Activated CD4-positive, alpha-beta T cell treated with anti-CD3 and anti-CD28 coated beads, Interleukin-10, Interleukin-2, amounts not matched to agents 100 ng/mL and 50 ng/mL, durations not matched to agents 16 hours and 8 hours (primary cell): ENCODE measurements at regions not wholly inside any gene's neighbourhood (a gene's known extent, or its start where the extent isn't known, plus 50 kb on each side); places are given as distances from the start of the nearest gene placed in this dataset.
"Not testable (repeated sequence)": the region's sequence is repeated elsewhere in the genome, so short reads cannot be mapped to it uniquely, and the experiment has no call there.

Experiments
- DNase-seq: peaks from one replicate; pipeline ENCODE4 v3.0.0-alpha.2; 2020

GRCh38 chr13:89072979-89073378 is 1401.8 kb downstream of the SLITRK5 start:
- no peak for DNase-seq

GRCh38 chr13:89076622-89077021 is 1405.5 kb downstream of the SLITRK5 start:
- no peak for DNase-seq

- no peak for DNase-seq
These were observed 1411.5 kb downstream of the SLITRK5 start for GRCh38 chr13:89082623-89083022.

- not testable (repeated sequence) for DNase-seq
These were observed 1416.9 kb downstream of the SLITRK5 start for GRCh38 chr13:89088107-89088506.

- no peak for DNase-seq
These were observed 1426.8 kb downstream of the SLITRK5 start for GRCh38 chr13:89097994-89098393.

DNA sequence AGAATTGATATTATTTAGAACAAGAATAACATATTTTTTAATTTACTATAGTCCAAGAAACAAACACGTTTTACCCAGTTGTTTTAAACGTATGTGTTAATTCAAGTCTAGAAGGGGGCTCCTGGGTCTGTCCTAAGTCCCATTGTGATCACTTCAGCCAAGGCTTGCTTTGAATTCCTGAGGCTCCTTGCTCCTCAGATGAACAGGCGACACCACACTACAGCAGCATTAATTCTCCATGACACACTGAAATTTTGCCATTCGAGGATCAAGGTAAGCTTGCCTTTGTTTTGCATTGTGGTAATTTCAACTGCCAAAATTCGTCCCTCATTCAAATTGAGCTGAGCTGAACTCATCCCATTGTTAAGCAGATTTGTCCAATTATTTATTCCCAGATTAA is 1442.6 kb downstream of the SLITRK5 start:
- no peak for DNase-seq

- no peak for DNase-seq
These were observed 1444.1 kb downstream of the SLITRK5 start for GRCh38 chr13:89115307-89115706.

DNA sequence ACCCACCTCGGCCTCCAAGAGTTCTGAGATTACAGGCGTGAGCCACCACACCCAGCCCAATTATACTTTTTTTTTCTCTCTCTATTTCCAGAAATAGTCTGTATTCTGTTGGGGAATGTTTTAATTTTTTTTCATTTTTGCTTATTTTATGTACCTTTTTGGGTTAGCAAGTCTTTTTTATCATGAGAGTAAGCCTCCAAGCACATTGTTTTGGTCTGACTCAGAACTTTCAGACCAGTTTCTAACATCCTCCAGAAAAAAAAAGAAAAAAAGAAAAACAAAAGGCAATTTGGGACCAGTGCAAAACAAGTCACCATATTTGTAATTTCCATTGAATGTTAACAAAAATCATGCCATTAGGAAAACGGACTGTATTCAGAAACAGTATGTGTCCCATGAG is 1465.5 kb downstream of the SLITRK5 start:
- no peak for DNase-seq

DNA sequence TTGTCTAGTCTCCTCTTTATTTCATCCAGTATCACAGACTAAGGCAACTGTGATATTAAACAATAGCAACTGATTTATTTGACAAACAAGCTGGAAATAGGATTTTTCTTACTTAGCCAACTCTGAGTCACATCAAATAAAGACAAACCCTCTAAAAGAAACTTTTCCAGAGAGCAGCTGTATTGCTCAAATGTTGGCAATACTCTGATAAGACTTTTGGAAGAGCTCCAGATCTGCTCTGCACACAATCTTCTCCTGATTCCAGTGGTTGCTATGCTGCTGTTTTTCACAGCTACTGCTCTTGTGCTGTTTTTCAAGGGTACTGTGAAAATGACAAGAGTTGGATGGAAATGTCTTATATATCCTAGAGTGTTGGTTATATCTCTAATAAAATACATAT is 1479.2 kb downstream of the SLITRK5 start:
- DNase-seq: no peak

- no peak for DNase-seq
These were observed 1482.8 kb downstream of the SLITRK5 start for GRCh38 chr13:89153941-89154340.

DNA sequence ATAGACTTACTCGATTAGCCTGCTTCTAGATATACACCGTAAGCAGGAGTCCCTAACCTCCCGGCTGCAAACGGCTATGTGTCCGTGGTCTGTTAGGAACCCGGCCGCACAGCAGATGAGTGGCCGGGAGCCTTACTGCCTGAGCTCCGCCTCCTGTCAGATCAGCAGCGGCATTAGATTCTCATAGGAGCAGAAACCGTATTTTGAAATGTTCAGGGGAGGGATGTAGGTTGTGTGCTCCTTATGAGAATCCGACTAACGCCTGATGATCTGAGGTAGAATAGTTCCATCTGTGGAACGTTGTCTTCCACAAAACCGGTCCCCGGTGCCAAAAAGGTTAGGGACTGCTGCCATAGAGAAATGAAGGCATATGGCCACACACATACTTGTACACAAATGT is 1491.9 kb downstream of the SLITRK5 start:
- DNase-seq: no peak

DNA sequence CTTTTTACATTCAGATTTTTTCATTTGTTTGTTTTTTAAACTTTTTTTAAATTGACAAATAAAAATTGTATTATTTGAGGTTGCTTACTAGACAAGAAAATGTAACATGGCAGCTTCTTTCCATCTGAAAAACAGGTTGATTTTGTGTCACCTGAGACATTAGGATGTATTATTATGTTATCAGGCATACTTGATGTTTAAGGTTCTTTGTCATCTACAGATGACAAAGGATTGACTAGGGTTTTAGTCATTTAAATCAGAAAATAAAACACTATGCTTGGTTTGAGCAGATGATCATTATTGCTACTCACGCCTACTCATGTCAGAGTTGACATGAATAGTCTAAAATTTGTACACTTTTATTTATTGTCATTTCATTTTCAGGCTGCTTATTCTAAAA is 1494.5 kb downstream of the SLITRK5 start:
- no peak for DNase-seq

DNA sequence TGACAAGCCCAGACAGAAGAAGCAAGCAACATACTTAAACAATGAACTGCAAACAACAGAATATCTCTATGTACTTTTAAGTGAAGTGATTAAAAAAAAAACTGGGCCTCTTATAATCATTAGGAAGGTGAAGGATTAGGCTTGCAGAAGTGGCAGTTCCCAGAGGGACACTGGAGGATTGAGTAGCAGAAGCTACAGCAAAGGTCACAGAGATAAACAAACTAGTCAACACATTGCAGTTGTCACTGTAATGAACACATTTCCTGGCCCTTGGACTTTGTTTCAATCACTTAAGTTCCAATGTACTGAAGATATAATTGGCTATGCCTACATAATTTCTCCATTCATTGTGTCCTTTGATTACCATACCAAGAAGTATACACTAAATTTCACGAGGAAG is 1498.8 kb downstream of the SLITRK5 start:
- DNase-seq: no peak

DNA sequence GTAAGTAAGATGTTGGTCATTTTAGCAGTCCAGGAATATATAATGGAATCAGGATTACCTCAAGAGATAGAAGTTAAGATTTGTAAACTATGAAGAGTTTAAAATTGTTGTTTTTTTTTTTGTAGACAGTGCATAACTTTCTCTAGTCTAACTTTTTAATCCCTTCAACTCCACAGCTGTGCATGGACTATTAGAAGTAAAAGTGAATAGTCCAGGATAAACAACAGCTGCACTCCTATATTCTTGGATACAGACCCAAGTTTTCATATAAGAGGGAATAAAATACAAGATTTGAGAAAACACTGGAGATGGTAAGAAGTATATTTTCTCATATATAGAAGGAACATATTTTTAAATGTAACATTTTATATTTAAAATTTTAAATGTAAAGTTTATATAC is 1509.9 kb downstream of the SLITRK5 start:
- DNase-seq: no peak

DNA sequence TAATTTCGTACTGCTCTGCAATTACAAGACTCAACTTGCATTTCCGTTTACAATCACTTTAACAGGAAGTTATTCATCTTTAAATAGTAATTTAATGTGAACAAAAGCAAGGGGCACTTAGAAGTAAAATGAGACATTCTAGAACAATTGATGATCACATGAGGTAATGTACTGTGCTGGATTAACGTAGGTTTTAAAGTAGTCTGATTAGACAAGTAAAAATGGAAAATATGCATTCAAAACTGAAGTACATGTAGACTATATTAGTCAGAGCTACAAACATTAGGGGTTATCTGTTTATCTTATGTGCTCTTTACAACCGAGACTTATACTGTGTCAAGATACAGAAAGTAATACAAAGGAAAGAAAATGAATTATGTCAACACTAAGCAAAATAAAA is 1528.0 kb downstream of the SLITRK5 start:
- no peak for DNase-seq

DNA sequence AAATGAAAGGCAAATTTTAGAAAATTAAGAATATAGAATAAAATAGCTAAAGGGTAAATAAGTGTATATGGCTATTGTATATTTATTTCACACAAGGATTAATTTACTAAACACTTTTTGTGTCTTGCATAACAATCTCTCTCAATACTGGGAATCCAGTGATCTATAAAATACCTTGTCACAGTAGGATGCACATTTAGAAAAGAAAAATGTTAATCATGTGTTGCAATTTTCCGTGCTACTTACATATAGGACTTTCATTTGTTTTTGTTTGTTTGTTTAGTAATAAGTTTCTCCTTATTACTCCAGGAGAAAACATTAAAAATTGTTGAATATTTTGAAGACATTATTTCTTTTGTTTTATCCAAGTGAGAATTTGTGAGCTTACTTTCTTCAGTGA is 1533.3 kb downstream of the SLITRK5 start:
- DNase-seq: no peak

- DNase-seq: no peak
These were observed 1534.8 kb downstream of the SLITRK5 start for GRCh38 chr13:89205856-89206520.

GRCh38 chr13:89212186-89212585 is 1541.0 kb downstream of the SLITRK5 start:
- no peak for DNase-seq

DNA sequence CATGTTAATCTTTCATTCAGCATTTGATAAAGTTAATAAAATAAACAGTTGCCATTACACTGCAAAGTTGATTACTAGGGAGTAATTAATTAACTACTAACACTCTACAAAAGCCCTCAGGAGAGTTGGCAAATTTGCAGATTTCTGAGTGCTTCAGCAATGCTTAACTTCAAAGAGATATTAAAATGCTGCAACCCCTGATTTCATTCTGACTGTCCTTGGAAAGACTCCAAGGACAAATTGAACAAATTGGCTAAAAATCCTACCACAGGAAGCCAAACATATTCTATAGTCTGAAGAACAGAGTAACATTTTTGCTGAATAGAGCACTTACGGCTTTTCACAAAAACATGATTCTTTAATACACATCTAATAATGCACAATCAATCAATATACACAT is 1543.0 kb downstream of the SLITRK5 start:
- DNase-seq: no peak

DNA sequence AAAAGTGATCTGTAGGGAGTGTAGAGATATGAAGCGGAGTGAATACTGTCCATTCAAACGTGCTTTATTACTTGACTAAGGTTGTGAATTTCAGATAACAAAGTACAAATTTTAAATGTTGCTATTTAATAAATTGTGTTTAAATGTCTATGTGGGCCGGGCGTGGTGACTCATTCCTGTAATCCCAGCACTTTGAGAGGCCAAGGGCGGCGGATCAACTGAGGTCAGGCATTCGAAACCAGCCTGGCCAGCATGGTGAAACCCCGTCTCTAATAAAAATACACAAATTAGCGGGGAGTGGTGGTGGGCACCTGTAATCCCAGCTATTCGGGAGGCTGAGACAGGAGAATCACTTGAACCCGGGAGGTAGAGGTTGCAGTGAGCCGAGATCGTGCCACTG is 1544.1 kb downstream of the SLITRK5 start:
- DNase-seq: not testable (repeated sequence)

GRCh38 chr13:89217813-89218212 is 1546.6 kb downstream of the SLITRK5 start:
- no peak for DNase-seq

DNA sequence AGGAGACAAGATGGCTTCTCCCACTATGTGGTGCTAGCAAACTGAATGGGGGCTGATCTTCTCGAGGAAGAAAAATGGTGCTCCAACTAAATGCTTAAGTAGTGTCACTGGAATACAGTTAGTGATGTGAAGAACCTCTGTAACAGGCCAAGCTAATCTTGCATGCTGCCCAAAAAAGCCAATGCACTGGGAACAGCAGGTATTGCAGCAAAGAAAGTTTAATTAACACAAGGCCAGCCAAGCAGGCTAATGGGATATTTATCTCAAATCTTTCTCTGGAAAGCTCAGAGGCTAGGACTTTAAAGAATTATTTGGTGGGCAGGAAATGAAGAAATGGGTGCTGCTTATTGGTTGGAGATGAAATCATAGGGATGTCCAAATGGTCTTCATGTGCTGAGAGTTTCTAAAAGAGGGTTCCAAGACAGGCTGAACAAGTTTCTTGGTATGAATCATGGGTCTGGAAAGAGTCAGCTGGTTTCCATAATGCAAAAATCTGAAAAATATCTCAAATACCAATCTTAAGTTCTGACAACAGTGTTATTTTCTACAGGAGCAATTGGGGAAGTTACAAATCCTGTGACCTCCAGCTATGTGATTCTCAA is 1550.5 kb downstream of the SLITRK5 start:
- no peak for DNase-seq

DNA sequence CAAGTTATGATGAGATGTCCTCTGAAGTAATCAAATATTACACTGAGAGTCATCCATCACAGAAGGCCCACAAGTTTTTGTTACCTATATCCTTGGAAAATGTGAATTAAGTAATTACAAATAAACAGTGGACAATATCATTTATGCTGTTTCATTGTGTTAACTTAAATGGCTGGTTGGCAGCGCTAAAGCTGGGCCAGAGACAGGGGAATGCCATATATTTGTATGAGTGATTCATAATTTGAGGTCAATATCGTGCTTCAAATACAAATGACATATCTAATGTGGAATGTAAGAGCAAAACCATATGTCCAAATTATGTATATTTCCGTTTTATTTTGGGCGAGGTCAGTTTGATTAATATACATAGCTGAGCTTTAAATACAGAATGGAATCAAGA is 1556.2 kb downstream of the SLITRK5 start:
- no peak for DNase-seq

GRCh38 chr13:89238496-89238895 is 1567.3 kb downstream of the SLITRK5 start:
- DNase-seq: no peak
